Loucy (cell line): ENCODE measurements at regions not wholly inside any gene's neighbourhood (a gene's known extent, or its start where the extent isn't known, plus 50 kb on each side); places are given as distances from the start of the nearest gene placed in this dataset.
"Not testable (repeated sequence)": the region's sequence is repeated elsewhere in the genome, so short reads cannot be mapped to it uniquely, and the experiment has no call there.

Experiments used
- H2AFZ ChIP-seq: fragments of 200-600 bp; sonication (generic); 2 replicates; pipeline ENCODE4 v1.6.0; 2016; ENCODE audit warnings: antibody characterized with exemption, mild to moderate bottlenecking, low read length, moderate library complexity
- H3F3A ChIP-seq: fragments of 200-600 bp; 2 replicates; pipeline ENCODE4 v1.6.0; 2016; ENCODE audit warnings: antibody characterized with exemption, low read depth, mild to moderate bottlenecking
- H3K27me3 ChIP-seq: fragments of 200-600 bp; sonication (generic); 2 replicates; pipeline ENCODE4 v1.6.1; 2014; ENCODE audit warnings: low read length, mild to moderate bottlenecking; ENCODE audit not compliant: insufficient read depth, poor library complexity, severe bottlenecking
- H3K36me3 ChIP-seq: fragments of 200-600 bp; sonication (generic); 2 replicates; pipeline ENCODE4 v1.6.1; 2016; ENCODE audit warnings: low read length; ENCODE audit not compliant: insufficient read depth
- H3K4me1 ChIP-seq: fragments of 200-600 bp; sonication (generic); 2 replicates; pipeline ENCODE4 v1.5.1; 2014; ENCODE audit warnings: low read length, mild to moderate bottlenecking; ENCODE audit not compliant: insufficient read depth, poor library complexity, severe bottlenecking
- H3K4me2 ChIP-seq: fragments of 200-600 bp; sonication (generic); 2 replicates; pipeline ENCODE4 v1.6.0; 2014; ENCODE audit warnings: antibody characterized with exemption, low read length, low read depth, mild to moderate bottlenecking; ENCODE audit not compliant: poor library complexity, severe bottlenecking
- H3K4me3 ChIP-seq: fragments of 200-600 bp; sonication (generic); 2 replicates; pipeline ENCODE4 v1.5.1; 2014; ENCODE audit warnings: low read length, mild to moderate bottlenecking, mixed read lengths; ENCODE audit not compliant: poor library complexity, severe bottlenecking
- H3K79me2 ChIP-seq: fragments of 200-600 bp; sonication (generic); 2 replicates; pipeline ENCODE4 v1.6.1; 2014; ENCODE audit warnings: low read length; ENCODE audit not compliant: insufficient read depth
- H3K9ac ChIP-seq: fragments of 200-600 bp; sonication (generic); 2 replicates; pipeline ENCODE4 v1.6.0; 2014; ENCODE audit warnings: mild to moderate bottlenecking, low read depth, low read length, moderate library complexity; ENCODE audit not compliant: poor library complexity, severe bottlenecking
- H3K9me2 ChIP-seq: fragments of 200-600 bp; sonication (generic); replicated peaks from 2 replicates; pipeline ENCODE4 v1.6.1; 2016; ENCODE audit warnings: low read depth, low read length, mixed read lengths
- H3K9me3 ChIP-seq: fragments of 200-600 bp; sonication (generic); 2 replicates; pipeline ENCODE4 v1.6.1; 2014; ENCODE audit warnings: mild to moderate bottlenecking, antibody characterized with exemption, low read length, low read depth; ENCODE audit not compliant: insufficient read depth
- H4K20me1 ChIP-seq: fragments of 200-600 bp; sonication (generic); 2 replicates; pipeline ENCODE4 v1.6.0; 2014; ENCODE audit warnings: antibody characterized with exemption, low read length, mild to moderate bottlenecking; ENCODE audit not compliant: insufficient read depth, poor library complexity, severe bottlenecking
- CTCF ChIP-seq: fragments of 200-600 bp; sonication (generic); conservative IDR thresholded peaks from 2 replicates; pipeline ENCODE4 v1.5.1; 2014; ENCODE audit warnings: mild to moderate bottlenecking, antibody characterized with exemption, low read length
- EZH2phosphoT487 ChIP-seq: fragments of 200-600 bp; IDR thresholded peaks from 2 replicates; pipeline ENCODE4 v1.6.1; 2018; ENCODE audit warnings: antibody characterized with exemption, mild to moderate bottlenecking, moderate library complexity, borderline replicate concordance

DNA sequence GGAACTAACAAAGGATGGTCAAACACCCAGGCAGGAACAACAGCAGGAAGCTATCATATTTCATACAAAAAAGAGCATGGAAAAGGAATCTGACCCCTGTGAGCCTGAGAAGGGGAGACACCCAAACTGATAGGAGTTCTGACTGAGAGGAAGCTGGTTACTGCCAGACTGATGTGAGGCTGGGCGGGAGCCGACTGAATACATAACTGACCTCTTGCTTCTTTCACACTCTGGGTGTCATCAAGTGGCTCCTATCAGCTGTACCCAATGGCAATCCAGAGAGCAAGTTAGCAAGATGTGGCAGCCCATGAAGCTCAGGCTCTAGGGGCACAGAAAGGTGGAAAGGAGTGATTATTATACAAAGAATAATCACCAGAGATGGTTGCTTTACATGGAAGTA lies 795.1 kb upstream of the HS3ST5 start:
- Histone ChIP-seq H3K79me2 (no peaks in the 10 kb centered on the region), H3K4me2 (no peak overlapping the region), H3K4me3 (no peak overlapping the region), H3F3A (no peaks in the 10 kb centered on the region), H3K9me2 (no peaks in the 10 kb centered on the region), H3K27me3 (no peaks in the 10 kb centered on the region), H4K20me1 (no peaks in the 10 kb centered on the region), H3K4me1 (no peaks in the 10 kb centered on the region), H3K36me3 (no peaks in the 10 kb centered on the region), H3K9ac (no peak overlapping the region), H2AFZ (no peak overlapping the region), H3K9me3 (no peaks in the 10 kb centered on the region)
- TF ChIP-seq CTCF, result no peak
- no peak for TF ChIP-seq EZH2phosphoT487

DNA sequence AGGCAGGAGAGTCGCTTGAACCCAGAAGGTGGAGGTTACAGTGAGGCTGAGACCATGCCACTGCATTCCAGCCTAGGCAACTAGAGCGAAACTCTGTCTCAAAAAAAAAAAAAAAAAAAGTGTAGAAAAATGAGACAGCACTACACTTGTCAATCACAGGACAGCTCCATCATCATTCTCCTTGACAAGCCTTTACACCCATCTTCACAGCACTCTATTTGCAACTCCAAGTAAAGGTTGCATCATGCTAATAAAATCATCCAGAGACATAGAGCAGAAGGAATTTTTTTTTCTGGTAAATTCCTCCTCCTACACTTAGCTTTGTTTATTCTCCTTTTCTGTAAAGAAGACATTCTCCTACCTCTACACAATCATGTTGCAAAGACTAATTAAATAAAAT lies 791.0 kb upstream of the HS3ST5 start:
- Histone ChIP-seq H3K4me2 (no peak overlapping the region), H3K9me3 (no peaks in the 10 kb centered on the region), H3K36me3 (no peaks in the 10 kb centered on the region), H3K9me2 (no peaks in the 10 kb centered on the region), H3K4me3 (no peak overlapping the region), H4K20me1 (no peaks in the 10 kb centered on the region), H2AFZ (no peak overlapping the region), H3K4me1 (no peaks in the 10 kb centered on the region), H3K79me2 (no peaks in the 10 kb centered on the region), H3F3A (no peaks in the 10 kb centered on the region), H3K9ac (no peak overlapping the region), H3K27me3 (no peaks in the 10 kb centered on the region)
- no peak for TF ChIP-seq EZH2phosphoT487
- no peak for TF ChIP-seq CTCF

- no peaks in the 10 kb centered on the region for H4K20me1 ChIP-seq
- no peaks in the 10 kb centered on the region for H3F3A ChIP-seq
- H3K9me3 ChIP-seq, result no peaks in the 10 kb centered on the region
- H3K4me3 ChIP-seq, result no peak overlapping the region
- H3K4me1 ChIP-seq, result no peaks in the 10 kb centered on the region
- TF ChIP-seq CTCF (no peak), EZH2phosphoT487 (no peak)
- no peaks in the 10 kb centered on the region for H3K27me3 ChIP-seq
- no peak overlapping the region for H3K9ac ChIP-seq
- H3K9me2 ChIP-seq, result no peaks in the 10 kb centered on the region
- H3K36me3 ChIP-seq, result no peaks in the 10 kb centered on the region
- H2AFZ ChIP-seq, result no peak overlapping the region
- H3K4me2 ChIP-seq, result no peak overlapping the region
- H3K79me2 ChIP-seq, result no peaks in the 10 kb centered on the region
These were observed 789.1 kb upstream of the HS3ST5 start for GRCh38 chr6:115131709-115132490.

GRCh38 chr6:115121513-115121912 lies 778.7 kb upstream of the HS3ST5 start:
- H3K79me2 ChIP-seq, H3K27me3 ChIP-seq, H3K4me2 ChIP-seq, H3K9me2 ChIP-seq, H2AFZ ChIP-seq, H3K9me3 ChIP-seq, H3K36me3 ChIP-seq, H3K4me3 ChIP-seq, H3K9ac ChIP-seq, H3F3A ChIP-seq, H3K4me1 ChIP-seq, H4K20me1 ChIP-seq: not testable (repeated sequence)
